Inferior parietal cortex (tissue), 1 donor: ENCODE measurements at regions not wholly inside any gene's neighbourhood (a gene's known extent, or its start where the extent isn't known, plus 50 kb on each side); places are given as distances from the start of the nearest gene placed in this dataset.
"Not testable (repeated sequence)": the region's sequence is repeated elsewhere in the genome, so short reads cannot be mapped to it uniquely, and the experiment has no call there.

Experiments
- DNase-seq: peaks from one replicate; pipeline ENCODE4 v3.0.0-alpha.2; 2016; ENCODE audit errors: extremely low spot score

DNA sequence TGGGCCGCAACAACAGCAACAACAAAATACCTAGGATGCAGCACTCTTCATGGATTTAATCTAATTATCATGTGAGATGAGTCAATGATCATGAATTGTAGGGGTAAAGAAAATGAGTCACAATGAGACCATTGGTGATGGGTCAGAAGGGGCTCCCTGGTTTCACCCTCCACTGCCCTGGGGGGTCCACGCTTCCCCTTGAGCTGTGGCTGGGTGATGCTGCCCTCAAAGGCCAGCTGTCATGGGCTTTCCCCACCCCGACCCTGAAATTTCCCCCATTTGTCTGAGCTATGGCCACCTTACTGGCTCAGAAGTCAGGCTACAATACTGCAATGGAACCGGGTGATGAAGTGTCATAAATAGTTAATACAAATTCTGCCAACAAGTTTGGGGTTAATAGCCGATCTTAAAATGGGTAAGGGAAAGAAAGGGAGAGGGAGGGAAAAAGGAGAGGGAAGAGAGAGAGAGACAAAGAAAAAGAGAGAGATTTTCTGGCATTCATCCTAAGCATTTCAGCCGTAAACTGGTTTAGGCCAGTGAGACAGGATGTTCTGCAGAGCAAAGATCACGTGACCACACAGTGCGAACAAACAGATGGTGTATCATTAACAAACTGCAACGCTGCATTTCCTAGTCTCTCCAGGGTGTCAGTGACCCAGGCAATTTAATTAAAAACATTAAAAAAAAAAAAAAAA is 143.4 kb upstream of the ERRFI1 start:
- DNase-seq: peak; percentile 51

DNA sequence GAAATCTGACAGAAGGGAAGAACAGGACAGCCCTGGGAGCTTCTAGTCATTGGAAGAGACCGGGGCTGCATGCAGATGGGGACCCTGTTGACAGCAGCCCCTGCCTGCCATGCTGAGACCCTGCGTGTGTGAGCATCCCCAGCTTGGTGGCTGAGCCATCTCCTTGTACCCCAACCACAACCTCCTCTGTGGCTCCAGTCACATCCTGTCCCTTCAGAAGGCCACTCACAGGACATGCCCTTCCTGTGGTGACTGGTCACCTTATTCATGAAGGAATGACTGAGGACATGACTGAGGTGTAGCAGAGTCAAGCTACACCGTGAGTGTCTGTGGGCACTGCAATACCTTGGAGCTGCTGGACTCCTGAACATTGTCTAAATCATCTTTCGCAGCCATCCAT is 141.8 kb upstream of the ERRFI1 start:
- DNase-seq: no peak

DNA sequence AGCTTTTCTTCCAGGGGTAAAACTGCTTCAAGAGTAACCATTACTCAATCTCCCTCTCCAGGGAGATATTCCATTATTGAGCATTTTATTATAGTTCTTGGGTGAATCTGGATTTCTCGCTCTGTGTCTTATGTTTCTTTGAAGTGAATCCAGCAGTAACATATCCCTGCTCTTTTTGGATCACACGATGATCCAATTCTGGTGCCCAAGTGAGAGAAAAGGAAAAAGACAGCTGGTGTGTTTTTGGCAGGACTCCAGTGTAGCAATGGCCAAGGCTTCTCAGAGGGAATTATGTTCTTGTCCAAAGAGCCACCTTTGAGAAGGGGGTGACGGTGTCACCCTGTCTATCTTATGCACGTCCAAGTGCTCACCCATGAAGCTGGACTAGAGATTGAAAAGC is 140.3 kb upstream of the ERRFI1 start:
- DNase-seq: peak; percentile 63

DNA sequence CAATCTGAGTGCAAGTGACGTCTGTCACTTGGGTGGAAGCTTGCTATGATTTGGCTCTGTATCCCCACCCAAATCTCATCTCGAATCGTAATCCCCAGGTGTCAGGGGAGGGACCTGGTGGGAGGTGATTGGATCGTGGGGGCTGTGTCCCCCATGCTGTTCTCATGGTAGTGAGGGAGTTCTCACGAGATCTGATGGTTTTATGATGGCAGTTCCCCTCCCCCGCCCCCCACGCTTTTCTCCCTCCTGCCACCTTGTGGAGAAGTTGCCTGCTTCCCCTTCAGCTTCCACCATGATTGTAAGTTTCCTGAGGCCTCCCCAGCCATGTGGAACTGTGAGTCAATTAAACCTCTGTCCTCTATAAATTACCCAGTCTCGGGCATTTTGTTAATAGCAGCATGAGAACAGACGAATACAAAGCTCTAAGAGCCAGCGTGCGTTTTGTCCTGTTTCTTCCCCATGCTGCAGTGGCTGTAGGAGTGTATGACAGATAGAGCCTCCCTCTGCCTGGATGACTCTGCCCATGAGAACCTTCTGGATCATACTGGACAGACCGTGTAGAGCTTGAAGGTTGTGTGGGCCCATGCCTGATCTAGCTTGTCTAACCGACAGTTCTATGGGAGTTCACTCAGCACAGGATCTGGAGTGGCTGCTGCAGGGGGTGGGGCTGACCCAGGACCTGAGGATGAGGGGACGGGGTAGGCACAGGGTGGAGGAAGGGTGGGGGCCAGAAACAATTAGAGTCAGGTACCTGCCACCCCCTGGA is 139.7 kb upstream of the ERRFI1 start:
- DNase-seq: no peak

DNA sequence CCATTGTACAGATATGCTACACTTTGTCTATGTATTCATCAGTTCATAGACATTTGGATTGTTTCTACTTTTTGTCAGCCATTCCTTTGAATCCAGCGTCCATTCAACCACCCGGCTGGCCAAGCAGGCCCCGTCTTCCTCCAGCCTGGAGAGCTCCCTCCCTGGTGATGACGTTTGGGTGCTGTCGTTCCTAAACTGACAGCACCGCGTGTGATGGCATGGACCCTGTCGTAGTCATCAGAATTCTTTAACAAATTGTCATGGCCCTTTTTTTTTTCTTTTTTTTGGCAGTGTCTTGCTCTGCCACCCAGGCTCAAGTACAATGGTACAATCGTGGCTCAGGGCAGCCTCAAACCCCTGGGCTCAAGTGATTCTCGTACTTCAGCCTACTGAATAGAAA is 138.6 kb upstream of the ERRFI1 start:
- DNase-seq: no peak

DNA sequence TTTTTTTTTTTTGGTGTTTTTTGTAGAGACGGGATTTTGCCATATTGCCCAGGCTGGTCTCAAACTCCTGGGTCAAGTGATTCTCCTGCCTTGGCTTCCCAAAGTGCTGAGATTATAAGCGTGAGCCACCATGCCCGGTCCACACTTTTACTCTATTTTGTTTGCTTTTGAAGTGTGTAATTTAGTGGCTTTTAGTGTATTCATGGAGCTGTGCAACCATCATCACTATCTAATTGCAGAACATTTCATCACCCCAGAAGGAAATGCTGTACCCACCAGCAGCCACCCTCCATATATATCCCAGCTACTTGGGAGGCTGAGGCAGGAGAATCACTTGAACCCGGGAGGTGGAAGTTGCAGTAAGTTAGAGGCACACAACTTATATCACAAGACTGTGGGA is 136.9 kb upstream of the ERRFI1 start:
- DNase-seq: no peak

DNA sequence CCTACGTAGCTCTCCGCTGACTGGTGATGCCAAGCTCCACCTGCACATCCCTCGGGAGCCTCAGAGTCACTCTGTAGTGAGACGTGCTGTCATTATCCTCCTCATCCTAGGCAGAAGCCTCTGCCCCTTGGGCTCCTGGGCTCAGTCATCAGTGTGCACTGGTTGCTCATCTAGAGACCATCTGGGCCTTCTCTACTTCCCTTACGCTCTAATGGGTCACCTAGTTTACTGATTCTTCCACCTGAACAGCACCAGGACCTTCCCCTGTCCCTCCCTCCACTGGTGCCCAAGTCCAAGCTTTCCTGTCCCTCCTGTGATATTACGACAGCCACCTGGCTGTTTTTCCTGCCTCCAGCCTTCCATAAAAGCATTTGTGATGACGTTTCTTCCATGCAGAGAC is 136.1 kb upstream of the ERRFI1 start:
- no peak for DNase-seq

DNA sequence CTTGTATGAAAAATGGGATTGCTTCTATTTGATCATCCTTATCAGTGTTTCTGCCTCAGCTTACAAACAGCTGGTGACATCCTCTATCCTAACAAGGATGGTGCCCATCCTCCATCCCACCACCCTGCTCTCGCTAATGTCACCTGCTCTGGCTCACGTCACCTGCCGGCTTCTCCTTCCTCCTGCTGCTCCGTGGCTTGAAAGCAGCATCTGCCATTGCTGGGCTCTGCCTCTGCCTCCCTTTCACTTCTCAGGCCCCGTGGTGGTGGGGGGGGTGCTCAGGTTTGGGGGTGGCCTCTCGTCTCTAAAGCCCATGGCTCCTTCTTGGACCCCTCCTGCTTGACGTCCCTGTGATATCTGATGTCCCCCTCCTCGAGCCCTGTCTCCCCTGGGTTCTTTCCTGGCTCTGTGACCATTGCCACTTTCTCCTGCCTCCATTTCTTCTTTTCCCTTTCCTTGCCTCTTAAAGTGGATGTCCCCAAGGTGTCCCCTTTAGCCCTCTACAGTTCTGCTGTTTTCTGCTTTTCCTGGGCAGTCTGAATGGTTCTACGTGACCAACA is 135.5 kb upstream of the ERRFI1 start:
- DNase-seq: no peak

DNA sequence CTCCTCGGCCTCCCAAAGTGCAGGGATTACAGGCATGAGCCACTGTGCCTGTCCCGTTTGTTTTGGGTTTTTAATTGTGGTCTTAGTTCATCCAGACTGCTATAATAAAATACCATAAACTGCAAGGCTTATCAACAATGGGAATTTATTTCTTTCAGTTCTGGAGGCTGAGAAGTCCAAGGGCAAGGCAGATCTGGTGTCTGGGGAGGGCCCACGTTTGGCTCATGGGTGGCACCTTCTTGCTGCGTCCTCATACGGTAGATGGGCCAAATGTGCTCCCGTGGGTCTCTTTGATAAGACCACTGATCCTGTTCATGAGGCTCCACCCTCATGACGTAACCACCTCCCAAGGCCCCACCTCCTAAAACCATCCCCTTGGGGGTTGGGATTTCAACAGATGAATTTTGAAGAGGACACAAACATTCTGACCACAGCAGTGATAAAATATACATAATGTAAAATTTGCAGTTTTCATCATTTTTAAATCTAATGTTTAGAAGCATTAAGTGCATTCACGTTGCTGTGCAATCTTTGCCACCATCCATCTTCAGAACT is 133.4 kb upstream of the ERRFI1 start:
- DNase-seq: no peak

DNA sequence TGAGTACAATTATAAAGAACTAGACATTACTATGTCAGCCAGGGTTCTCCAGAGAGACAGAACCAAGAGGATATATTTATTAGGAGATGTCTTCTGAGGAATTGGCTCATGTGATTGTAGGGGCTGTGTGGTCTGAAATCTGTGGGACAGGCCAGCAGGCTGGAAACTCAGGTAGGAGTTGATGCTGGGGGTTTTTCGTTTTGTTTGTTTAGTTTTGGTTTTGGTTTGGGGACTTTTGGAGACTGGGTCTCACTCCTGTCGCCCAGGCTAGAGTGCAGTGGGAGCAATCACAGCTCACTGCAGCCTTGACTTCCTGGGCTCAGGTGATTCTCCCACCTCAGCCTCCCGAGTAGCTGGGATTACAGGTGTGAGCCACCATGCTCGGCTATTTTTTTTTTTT is 132.9 kb upstream of the ERRFI1 start:
- DNase-seq: no peak

DNA sequence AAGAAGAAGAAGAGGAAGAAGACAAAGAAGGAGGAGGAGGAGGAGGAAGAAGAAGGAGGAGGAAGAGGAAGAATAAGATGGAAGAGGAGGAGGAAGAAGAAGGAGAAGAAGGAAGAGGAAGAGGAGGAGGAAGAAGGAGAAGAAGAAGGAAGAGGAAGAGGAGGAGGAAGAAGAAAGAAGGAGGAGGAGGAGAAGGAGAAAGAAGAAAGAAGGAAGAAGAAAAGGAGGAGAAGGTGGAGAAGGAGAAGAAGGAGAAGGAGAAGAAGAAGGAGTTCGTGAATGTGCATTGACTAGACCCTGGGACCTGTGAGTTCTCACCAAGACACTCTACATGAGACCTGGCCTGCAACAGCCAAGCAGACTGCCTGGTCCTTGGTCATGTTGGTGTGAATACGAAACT is 131.7 kb upstream of the ERRFI1 start:
- DNase-seq: no peak

DNA sequence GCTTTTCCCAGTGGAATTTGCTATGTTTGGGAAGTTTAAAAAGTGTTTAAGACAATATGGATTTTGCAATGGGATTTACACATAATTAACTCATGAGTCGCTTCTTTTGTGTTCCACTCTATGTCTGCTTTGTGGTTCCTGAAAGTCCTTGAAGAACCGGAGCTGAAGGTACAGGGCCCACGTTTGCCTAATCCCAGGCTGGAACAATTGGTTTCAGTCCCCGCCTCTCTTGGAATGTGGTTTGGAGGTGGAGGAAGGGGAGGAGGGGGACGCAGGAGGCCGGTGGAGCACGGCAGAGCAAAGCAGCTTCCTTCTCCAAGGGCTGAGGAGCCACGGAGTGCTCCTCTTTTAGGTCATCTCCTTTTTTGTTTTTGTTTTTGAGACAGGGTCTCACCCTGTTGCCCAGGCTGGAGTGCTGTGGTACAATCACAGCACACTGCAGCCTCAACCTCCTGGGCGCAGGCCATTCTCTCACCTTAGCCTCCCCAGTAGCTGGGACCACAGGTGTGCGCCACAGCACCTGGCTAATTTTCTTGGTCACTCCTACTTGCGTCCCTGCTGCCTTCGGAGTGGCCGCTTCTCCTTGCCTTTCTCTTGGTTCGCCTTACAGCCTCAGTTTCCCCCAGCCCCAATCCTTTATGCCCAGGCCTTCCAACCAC is 129.5 kb upstream of the ERRFI1 start:
- DNase-seq: no peak

DNA sequence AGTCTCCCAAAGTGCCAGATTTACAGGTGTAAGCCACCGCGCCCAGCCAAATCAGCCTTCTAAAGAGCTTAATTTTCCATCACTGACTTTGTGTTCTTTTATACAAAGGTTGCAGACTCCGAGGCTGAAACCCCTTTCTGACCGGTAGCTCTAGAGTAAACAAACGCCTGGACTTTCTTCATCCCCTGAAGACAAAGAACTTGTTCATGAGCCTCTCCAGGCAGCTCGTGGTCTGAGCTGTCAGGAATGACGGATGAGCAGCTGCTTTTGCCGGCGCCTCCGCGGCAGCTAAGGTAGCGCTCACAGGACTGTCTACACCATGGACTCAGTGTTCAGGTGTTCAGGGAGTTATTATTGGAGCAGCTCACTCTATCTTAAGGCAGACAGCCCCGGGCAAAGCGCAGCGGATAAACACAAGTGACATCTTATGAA is 128.5 kb upstream of the ERRFI1 start:
- no peak for DNase-seq

DNA sequence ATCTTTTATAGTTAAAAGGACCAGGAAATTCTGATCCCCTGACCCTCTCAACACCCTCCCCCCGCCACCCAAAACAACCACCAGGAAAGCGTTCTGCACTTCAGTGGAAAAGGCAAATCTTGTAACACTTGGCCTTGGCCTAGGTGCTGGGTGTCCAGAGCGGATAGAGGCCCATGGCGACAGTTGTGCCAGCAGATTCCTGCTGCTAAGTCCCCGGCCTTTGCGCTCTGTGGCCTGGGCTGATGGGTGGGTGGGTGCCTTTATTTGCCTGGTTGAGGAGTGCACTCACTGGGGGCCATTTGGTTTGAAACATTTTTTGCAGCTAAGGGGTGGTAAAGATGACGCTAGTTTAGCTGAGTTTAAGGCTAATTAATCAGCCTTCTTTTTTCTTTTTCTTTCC is 127.9 kb upstream of the ERRFI1 start:
- DNase-seq: no peak

DNA sequence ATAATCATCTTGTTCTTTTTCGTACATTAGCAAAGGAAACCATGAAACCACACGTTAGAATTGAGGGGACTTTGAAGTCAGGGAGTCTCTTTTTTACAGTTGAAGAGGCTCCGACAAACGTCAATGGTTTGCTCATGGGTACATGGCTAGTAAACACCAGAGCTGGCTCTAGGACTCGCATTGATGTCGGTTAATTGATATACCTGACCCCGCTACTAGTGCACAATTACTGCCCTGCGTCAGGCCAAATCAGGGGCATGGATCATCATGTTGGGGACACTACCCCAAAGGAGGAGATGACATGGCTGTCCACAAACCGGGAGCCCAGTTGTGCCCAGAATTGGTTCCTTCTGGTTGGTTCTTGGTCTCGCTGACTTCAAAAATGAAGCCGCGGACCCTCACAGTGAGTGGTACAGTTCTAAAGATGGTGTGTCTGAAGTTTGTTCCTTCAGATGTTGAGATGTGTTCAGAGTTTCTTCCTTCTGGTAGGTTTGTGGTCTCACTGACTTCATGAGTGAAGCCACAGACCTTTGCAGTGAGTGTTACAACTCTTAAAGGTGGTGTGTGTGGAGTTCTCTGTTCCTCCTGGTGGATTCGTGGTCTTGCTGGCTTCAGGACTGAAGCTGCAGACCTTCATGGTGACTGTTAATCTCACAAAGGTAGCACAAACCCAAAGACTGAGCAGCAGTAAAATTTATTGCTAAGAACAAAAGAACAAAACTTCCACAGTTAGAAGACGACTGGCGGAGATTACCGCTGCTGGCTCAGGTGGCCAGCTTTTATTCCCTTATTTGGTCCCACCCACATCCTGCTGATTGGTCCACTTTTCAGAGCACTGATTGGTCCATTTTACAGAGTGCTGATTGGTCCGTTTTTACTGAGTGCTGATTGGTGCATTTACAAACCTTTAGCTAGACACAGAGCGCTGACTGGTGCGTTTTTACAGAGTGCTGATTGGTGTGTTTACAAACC is 126.9 kb upstream of the ERRFI1 start:
- no peak for DNase-seq

DNA sequence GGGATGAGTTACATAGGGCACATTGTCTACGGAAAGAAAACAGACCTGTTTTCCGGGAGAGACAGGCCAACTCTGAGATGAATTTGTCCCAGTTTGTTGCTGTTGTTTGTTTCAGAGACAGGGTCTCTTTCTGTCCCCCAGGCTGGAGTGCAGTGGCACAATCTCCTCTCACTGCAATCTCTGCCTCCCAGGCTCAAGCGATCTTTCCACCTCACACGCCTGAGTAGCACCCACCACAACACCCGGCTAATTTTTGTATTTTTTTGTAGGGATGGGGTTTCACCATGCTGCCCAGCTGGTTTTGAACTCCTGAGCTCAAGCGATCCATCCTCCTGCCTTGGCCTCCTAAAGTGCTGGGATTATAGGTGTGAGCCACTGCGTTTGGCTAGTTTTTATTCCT is 125.5 kb upstream of the ERRFI1 start:
- no peak for DNase-seq

DNA sequence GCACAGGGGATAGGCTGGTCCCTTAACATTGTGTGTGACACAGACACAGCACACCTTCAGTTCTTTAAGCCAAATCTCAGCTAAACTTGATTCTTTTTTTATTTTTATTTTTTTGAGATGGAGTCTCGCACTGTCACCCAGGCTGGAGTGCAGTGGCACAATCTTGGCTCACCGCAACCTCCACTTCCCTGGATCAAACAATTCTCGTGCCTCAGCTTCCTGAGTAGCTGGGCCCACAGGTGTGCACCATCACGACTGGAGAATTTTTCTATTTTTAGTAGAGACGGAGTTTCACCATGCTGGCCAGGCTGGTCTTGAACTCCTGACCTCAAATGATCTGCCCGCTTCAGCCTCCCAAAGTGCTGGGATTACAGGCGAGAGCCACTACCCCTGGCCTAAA is 123.6 kb upstream of the ERRFI1 start:
- DNase-seq: not testable (repeated sequence)

DNA sequence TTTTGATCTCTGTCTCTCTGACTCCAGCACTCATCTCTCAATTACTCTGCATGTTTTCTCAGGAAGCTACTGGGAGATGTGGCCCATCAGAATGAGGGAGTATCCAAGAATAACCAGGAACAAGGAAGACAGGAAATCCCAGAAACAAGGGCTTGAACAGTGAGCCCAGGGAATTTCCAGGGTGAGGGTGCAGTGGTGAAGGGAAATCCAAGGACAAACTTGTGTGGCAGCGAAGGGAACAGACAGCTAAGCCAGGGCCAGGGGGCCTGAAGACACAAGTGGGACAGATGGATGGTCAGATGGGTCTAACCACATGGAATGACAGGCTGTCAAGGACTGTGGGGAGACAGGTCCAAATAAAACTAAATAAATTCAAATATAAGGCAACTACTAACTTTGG is 121.8 kb upstream of the ERRFI1 start:
- no peak for DNase-seq

DNA sequence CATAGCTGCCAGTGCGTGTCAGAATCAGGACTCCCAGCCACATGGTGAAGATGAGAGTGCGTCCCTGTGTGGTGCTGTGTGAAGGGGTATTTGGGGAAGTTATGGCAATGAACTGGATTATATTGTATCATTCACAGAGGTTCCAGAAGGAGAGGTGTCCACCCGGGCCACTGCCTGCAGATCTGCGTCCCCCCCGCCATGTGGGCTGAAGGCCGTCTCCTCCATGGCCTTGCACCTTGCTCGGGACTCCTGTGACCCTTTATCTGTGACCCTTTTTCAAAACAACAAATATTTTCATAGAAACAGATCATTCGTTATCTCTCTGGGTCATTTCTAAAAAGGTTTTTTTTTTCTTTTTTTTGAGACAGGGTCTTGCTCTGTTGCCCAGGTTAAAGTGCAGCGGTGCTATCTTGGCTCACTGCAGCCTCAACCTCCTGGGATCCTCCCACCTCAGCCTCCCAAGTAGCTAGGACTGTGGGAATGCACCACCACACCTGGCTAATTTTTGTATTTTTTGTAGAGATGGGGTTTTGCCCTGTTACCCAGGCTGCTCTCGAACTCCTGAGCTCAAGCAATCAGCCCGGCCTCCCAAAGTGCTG is 120.2 kb upstream of the ERRFI1 start:
- no peak for DNase-seq

DNA sequence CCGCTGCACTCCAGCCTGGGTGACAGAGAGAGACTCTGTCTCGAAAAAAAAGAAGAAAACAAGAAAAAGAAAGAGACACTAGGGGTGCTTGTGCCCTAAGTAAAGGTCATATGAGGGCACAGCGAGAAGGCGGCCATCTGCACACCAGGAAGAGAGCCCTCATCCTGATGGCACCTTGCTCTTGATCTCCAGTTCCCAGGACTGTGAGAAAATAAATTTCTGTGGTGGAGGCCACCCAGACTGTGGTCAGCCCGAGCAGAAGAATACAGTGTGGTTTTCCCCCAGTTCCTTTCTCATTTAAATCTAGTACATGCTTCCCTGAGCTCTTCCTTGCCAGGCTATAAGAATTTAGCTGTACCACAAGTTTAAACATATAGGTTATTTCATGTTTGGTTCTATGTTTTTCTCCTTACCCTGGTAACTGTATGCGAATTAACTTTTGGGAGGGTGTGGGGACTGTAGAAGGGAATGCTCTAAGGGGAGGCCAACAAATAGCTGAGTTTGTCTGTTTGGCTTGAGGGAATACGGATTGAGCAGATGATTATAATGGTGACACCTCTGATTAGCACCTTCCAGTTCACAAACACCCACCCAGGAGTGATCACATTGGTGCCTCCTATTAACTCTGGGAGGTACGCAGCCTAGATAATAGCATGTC is 119.6 kb upstream of the ERRFI1 start:
- no peak for DNase-seq
